ENCODE measurements at regions not wholly inside any gene's neighbourhood (a gene's known extent, or its start where the extent isn't known, plus 50 kb on each side); places are given as distances from the start of the nearest gene placed in this dataset.

DNA sequence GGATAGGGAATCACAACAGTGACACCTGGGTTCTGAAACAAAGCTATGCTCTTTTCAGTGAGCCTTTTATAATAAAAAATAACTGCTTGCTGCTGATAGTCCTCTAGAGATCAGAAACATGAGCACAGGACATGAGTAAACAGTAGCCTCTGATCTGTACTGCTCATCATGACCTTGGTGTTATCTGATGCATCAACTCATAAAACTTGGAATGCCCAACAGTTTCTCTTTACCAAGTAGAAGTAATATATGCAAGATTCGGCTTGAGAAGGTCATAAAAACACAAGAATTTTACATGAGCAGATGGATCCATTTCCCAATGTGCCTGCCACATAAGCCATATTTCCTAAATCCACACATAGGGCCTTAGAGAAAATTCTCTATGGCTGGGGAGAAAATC lies 318.3 kb upstream of the GRAMD2B start:
- TF ChIP-seq, protein P1, sequence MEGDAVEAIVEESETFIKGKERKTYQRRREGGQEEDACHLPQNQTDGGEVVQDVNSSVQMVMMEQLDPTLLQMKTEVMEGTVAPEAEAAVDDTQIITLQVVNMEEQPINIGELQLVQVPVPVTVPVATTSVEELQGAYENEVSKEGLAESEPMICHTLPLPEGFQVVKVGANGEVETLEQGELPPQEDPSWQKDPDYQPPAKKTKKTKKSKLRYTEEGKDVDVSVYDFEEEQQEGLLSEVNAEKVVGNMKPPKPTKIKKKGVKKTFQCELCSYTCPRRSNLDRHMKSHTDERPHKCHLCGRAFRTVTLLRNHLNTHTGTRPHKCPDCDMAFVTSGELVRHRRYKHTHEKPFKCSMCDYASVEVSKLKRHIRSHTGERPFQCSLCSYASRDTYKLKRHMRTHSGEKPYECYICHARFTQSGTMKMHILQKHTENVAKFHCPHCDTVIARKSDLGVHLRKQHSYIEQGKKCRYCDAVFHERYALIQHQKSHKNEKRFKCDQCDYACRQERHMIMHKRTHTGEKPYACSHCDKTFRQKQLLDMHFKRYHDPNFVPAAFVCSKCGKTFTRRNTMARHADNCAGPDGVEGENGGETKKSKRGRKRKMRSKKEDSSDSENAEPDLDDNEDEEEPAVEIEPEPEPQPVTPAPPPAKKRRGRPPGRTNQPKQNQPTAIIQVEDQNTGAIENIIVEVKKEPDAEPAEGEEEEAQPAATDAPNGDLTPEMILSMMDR (IDR thresholded peaks at IDR 0.05) = no peak
- TF ChIP-seq POLR2A (IDR thresholded peaks at IDR 0.05) = no peak

Measured in lower leg skin (tissue), 3 donors.